Subcutaneous abdominal adipose tissue (tissue), 5 donors: ENCODE measurements at regions not wholly inside any gene's neighbourhood (a gene's known extent, or its start where the extent isn't known, plus 50 kb on each side); places are given as distances from the start of the nearest gene placed in this dataset.

Source experiments
- H3K27ac ChIP-seq: one replicate; pipeline ENCODE4 v1.7.0; 2013; ENCODE audit warnings: low read depth, mild to moderate bottlenecking, inconsistent platforms, low read length, moderate library complexity
- H3K27me3 ChIP-seq, 5 donors: one replicate each; pipeline ENCODE4 v1.7.0; 2013; ENCODE audit warnings: low read length in 5 of 5, inconsistent platforms in 1 of 5; ENCODE audit not compliant: control insufficient read depth in 5 of 5, insufficient read depth in 4 of 5
- H3K36me3 ChIP-seq, 5 donors: one replicate each; pipeline ENCODE4 v1.7.0; 2013; ENCODE audit warnings: low read length in 5 of 5; ENCODE audit not compliant: control insufficient read depth in 5 of 5, insufficient read depth in 5 of 5
- H3K4me1 ChIP-seq, 5 donors: one replicate each; pipeline ENCODE4 v1.7.0; 2013; ENCODE audit warnings: low read length in 5 of 5, mild to moderate bottlenecking in 3 of 5, moderate library complexity in 1 of 5; ENCODE audit not compliant: control insufficient read depth in 5 of 5, insufficient read depth in 5 of 5
- H3K4me3 ChIP-seq, 5 donors: one replicate each; pipeline ENCODE4 v1.7.0; 2013; ENCODE audit warnings: low read length in 5 of 5, low read depth in 1 of 5
- H3K9ac ChIP-seq, 5 donors: one replicate each; pipeline ENCODE4 v1.7.0; 2013; ENCODE audit warnings: low read length in 5 of 5, mild to moderate bottlenecking in 4 of 5, moderate library complexity in 3 of 5
- H3K9me3 ChIP-seq, 5 donors: one replicate each; pipeline ENCODE4 v1.7.0; 2013; ENCODE audit warnings: low read length in 5 of 5; ENCODE audit not compliant: control insufficient read depth in 5 of 5
- donor health status: healthy.
- donor health status: healthy.
- donor health status: healthy.
- donor health status: healthy.
- donor health status: healthy.

GRCh38 chr16:80055831-80056230 is 455.3 kb upstream of the MAF start:
- Histone ChIP-seq H3K4me3 (no peak overlapping the region), H3K9ac (peak overlapping the region in 2 of 5 donors; percentile 44 to 45), H3K9me3 (no peaks in the 10 kb centered on the region), H3K27ac (peak overlapping the region; percentile 82), H3K27me3 (no peaks in the 10 kb centered on the region), H3K36me3 (no peaks in the 10 kb centered on the region), H3K4me1 (peaks cover 1 to 31% (median 10%) of the 10 kb centered on the region in 5 donors)

GRCh38 chr16:80054647-80055046 is 454.1 kb upstream of the MAF start:
- no peak overlapping the region for H3K27ac ChIP-seq
- H3K36me3 ChIP-seq = no peaks in the 10 kb centered on the region
- peaks cover 1 to 31% (median 10%) of the 10 kb centered on the region in 5 donors for H3K4me1 ChIP-seq
- H3K27me3 ChIP-seq = no peaks in the 10 kb centered on the region
- no peaks in the 10 kb centered on the region for H3K9me3 ChIP-seq
- H3K9ac ChIP-seq = no peak overlapping the region
- no peak overlapping the region for H3K4me3 ChIP-seq

GRCh38 chr16:80051040-80051439 is 450.5 kb upstream of the MAF start:
- Histone ChIP-seq H3K4me3 (no peak overlapping the region), H3K9me3 (no peaks in the 10 kb centered on the region), H3K27ac (no peak overlapping the region), H3K4me1 (peaks cover 0 to 9% (median 0%) of the 10 kb centered on the region in 5 donors), H3K9ac (no peak overlapping the region), H3K36me3 (no peaks in the 10 kb centered on the region), H3K27me3 (no peaks in the 10 kb centered on the region)

GRCh38 chr16:80048250-80048649 is 447.7 kb upstream of the MAF start:
- Histone ChIP-seq H3K4me3 (no peak overlapping the region), H3K27ac (no peak overlapping the region), H3K4me1 (no peaks in the 10 kb centered on the region), H3K27me3 (peaks cover 0 to 4% (median 0%) of the 10 kb centered on the region in 5 donors), H3K9ac (no peak overlapping the region), H3K9me3 (no peaks in the 10 kb centered on the region), H3K36me3 (no peaks in the 10 kb centered on the region)

GRCh38 chr16:80047842-80048241 is 447.3 kb upstream of the MAF start:
- Histone ChIP-seq H3K27me3 (peaks cover 0 to 4% (median 0%) of the 10 kb centered on the region in 5 donors), H3K27ac (no peak overlapping the region), H3K9ac (no peak overlapping the region), H3K4me1 (no peaks in the 10 kb centered on the region), H3K9me3 (no peaks in the 10 kb centered on the region), H3K4me3 (no peak overlapping the region), H3K36me3 (no peaks in the 10 kb centered on the region)

GRCh38 chr16:80046848-80047247 is 446.3 kb upstream of the MAF start:
- Histone ChIP-seq H3K4me3 (no peak overlapping the region), H3K4me1 (no peaks in the 10 kb centered on the region), H3K9ac (no peak overlapping the region), H3K27me3 (peaks cover 0 to 4% (median 0%) of the 10 kb centered on the region in 5 donors), H3K9me3 (no peaks in the 10 kb centered on the region), H3K27ac (no peak overlapping the region), H3K36me3 (no peaks in the 10 kb centered on the region)

- no peak overlapping the region for H3K4me3 ChIP-seq
- no peaks in the 10 kb centered on the region for H3K9me3 ChIP-seq
- no peaks in the 10 kb centered on the region for H3K36me3 ChIP-seq
- no peaks in the 10 kb centered on the region for H3K4me1 ChIP-seq
- peaks cover 0 to 4% (median 0%) of the 10 kb centered on the region in 5 donors for H3K27me3 ChIP-seq
- H3K27ac ChIP-seq = no peak overlapping the region
- no peak overlapping the region for H3K9ac ChIP-seq
These were observed 445.7 kb upstream of the MAF start for GRCh38 chr16:80046261-80046660.

- H3K9me3 ChIP-seq = no peaks in the 10 kb centered on the region
- H3K27ac ChIP-seq = no peak overlapping the region
- H3K4me1 ChIP-seq = no peaks in the 10 kb centered on the region
- no peaks in the 10 kb centered on the region for H3K36me3 ChIP-seq
- H3K27me3 ChIP-seq = peaks cover 0 to 4% (median 0%) of the 10 kb centered on the region in 5 donors
- H3K4me3 ChIP-seq = no peak overlapping the region
- H3K9ac ChIP-seq = no peak overlapping the region
These were observed 445.3 kb upstream of the MAF start for GRCh38 chr16:80045861-80046260.

GRCh38 chr16:80041410-80041809 is 440.9 kb upstream of the MAF start:
- Histone ChIP-seq H3K27ac (no peak overlapping the region), H3K4me1 (no peaks in the 10 kb centered on the region), H3K27me3 (peaks cover 0 to 4% (median 0%) of the 10 kb centered on the region in 5 donors), H3K9me3 (peaks cover 0 to 13% (median 3%) of the 10 kb centered on the region in 5 donors), H3K4me3 (no peak overlapping the region), H3K9ac (no peak overlapping the region), H3K36me3 (no peaks in the 10 kb centered on the region)

- Histone ChIP-seq H3K4me1 (no peaks in the 10 kb centered on the region), H3K9ac (no peak overlapping the region), H3K36me3 (no peaks in the 10 kb centered on the region), H3K27ac (no peak overlapping the region), H3K9me3 (peaks cover 0 to 13% (median 3%) of the 10 kb centered on the region in 5 donors), H3K4me3 (no peak overlapping the region), H3K27me3 (peaks cover 0 to 4% (median 0%) of the 10 kb centered on the region in 5 donors)
These were observed 440.3 kb upstream of the MAF start for GRCh38 chr16:80040814-80041213.

- Histone ChIP-seq H3K9ac (no peak overlapping the region), H3K27me3 (peaks cover 0 to 4% (median 0%) of the 10 kb centered on the region in 5 donors), H3K36me3 (no peaks in the 10 kb centered on the region), H3K9me3 (peaks cover 0 to 13% (median 3%) of the 10 kb centered on the region in 5 donors), H3K27ac (no peak overlapping the region), H3K4me1 (no peaks in the 10 kb centered on the region), H3K4me3 (no peak overlapping the region)
These were observed 439.9 kb upstream of the MAF start for GRCh38 chr16:80040413-80040812.
